ENCODE measurements at regions not wholly inside any gene's neighbourhood (a gene's known extent, or its start where the extent isn't known, plus 50 kb on each side); places are given as distances from the start of the nearest gene placed in this dataset.

DNA sequence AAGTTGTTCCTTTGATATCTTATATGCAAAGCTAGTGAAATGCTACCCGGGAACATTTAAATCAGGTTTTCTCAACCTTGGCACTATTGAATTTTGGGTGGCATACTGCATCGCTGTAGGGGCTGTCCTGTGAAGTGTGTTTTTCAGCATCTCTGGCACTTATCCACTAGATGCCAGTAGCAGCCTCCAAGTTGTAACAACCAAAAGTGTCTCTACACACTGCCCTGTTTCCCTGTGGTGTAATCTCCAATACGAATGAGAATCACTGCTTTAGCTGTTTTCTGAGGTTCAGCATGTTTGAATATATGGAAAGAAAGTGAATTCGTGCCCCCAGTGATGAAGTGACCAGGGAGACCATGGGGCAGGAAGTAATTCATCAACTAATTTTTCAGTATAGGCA is 551.6 kb upstream of the PRKX start:
- TF ChIP-seq POLR2A (IDR thresholded peaks at IDR 0.05; ENCODE audit: low read length) (no peak), GATA1 (IDR thresholded peaks at IDR 0.05; ENCODE audit: low read depth, low read length) (no peak)

All from erythroblast (primary cell).